Omental fat pad (tissue), 3 donors: ENCODE measurements at regions not wholly inside any gene's neighbourhood (a gene's known extent, or its start where the extent isn't known, plus 50 kb on each side); places are given as distances from the start of the nearest gene placed in this dataset.

ENCODE experiments used
- ATAC-seq: fragments of 150-250 bp; one replicate; pipeline ENCODE4 v1.9.1; 2016; ENCODE audit warnings: mild to moderate bottlenecking, moderate library complexity; ENCODE audit not compliant: low FRiP score
- DNase-seq: peaks from one replicate; pipeline ENCODE4 v3.0.0-alpha.2; 2019; ENCODE audit warnings: low spot score
- CTCF ChIP-seq, 3 donors: fragments of 450-650 bp; IDR thresholded peaks; one replicate each; pipeline ENCODE4 v1.5.1; 2016 to 2017; ENCODE audit warnings: antibody characterized with exemption in 3 of 3, mild to moderate bottlenecking in 3 of 3, moderate library complexity in 2 of 3

- ATAC-seq (no peak), DNase-seq (no peak)
- TF ChIP-seq CTCF (IDR thresholded peaks at IDR 0.05): no peak
Observed at GRCh38 chr2:64289737-64290136, 145.5 kb upstream of the PELI1 start.

- no peak for DNase-seq
- no peak for ATAC-seq
- no peak for TF ChIP-seq CTCF (IDR thresholded peaks at IDR 0.05)
Observed at GRCh38 chr2:64291181-64291580, 147.0 kb upstream of the PELI1 start.

GRCh38 chr2:64295326-64296139 is 151.3 kb upstream of the PELI1 start:
- ATAC-seq (no peak), DNase-seq (no peak)
- no peak for TF ChIP-seq CTCF (IDR thresholded peaks at IDR 0.05)

GRCh38 chr2:64296140-64296480 is 151.9 kb upstream of the PELI1 start:
- DNase-seq (no peak), ATAC-seq (no peak)
- TF ChIP-seq CTCF (IDR thresholded peaks at IDR 0.05): no peak

GRCh38 chr2:64296695-64297346 is 152.6 kb upstream of the PELI1 start:
- ATAC-seq (no peak), DNase-seq (no peak)
- no peak for TF ChIP-seq CTCF (IDR thresholded peaks at IDR 0.05)

- ATAC-seq (no peak), DNase-seq (no peak)
- no peak for TF ChIP-seq CTCF (IDR thresholded peaks at IDR 0.05)
Observed at GRCh38 chr2:64298161-64298560, 153.9 kb upstream of the PELI1 start.

- no peak for TF ChIP-seq CTCF (IDR thresholded peaks at IDR 0.05)
- no peak for DNase-seq
- ATAC-seq: no peak
Observed at GRCh38 chr2:64300066-64300465, 153.9 kb upstream of the LGALSL start.
